GM23338 (cell line): ENCODE measurements at regions not wholly inside any gene's neighbourhood (a gene's known extent, or its start where the extent isn't known, plus 50 kb on each side); places are given as distances from the start of the nearest gene placed in this dataset.

ENCODE experiments used
- ATAC-seq: fragments of 200-7000 bp; cut with Tn5 transposase; 3 replicates; pipeline ENCODE4 v1.9.1; 2020
- DNase-seq: peaks from one replicate; pipeline ENCODE4 v3.0.0-alpha.2; 2015; ENCODE audit warnings: low spot score
- H2AFZ ChIP-seq: fragments of 200-600 bp; sonication (generic); 2 replicates; pipeline ENCODE4 v1.8.0; 2016; ENCODE audit warnings: antibody characterized with exemption, mild to moderate bottlenecking, moderate library complexity
- H3F3A ChIP-seq: fragments of 200-600 bp; sonication (generic); replicated peaks from 2 replicates; pipeline ENCODE4 v1.8.0; 2017; ENCODE audit warnings: antibody characterized with exemption, mixed run types, low read depth
- H3K27ac ChIP-seq: fragments of 200-600 bp; sonication (generic); 2 replicates; pipeline ENCODE4 v1.6.1; 2016; ENCODE audit warnings: low read depth
- H3K27me3 ChIP-seq: fragments of 200-600 bp; sonication (generic); 2 replicates; pipeline ENCODE4 v1.8.0; 2016; ENCODE audit warnings: mild to moderate bottlenecking, mixed run types, moderate library complexity; ENCODE audit not compliant: insufficient read depth
- H3K36me3 ChIP-seq: fragments of 200-600 bp; sonication (generic); 2 replicates; pipeline ENCODE4 v1.8.0; 2016; ENCODE audit warnings: mild to moderate bottlenecking; ENCODE audit not compliant: insufficient read depth
- H3K4me1 ChIP-seq: fragments of 200-600 bp; sonication (generic); 2 replicates; pipeline ENCODE4 v1.8.0; 2016; ENCODE audit warnings: mild to moderate bottlenecking, moderate library complexity; ENCODE audit not compliant: insufficient read depth
- H3K4me2 ChIP-seq: fragments of 200-600 bp; sonication (generic); 2 replicates; pipeline ENCODE4 v1.7.1; 2017; ENCODE audit warnings: mixed run types
- H3K4me3 ChIP-seq: fragments of 200-600 bp; sonication (generic); 2 replicates; pipeline ENCODE4 v1.6.1; 2016; ENCODE audit warnings: mixed run types
- H3K79me2 ChIP-seq: fragments of 200-600 bp; sonication (generic); replicated peaks from 2 replicates; pipeline ENCODE4 v1.8.0; 2017; ENCODE audit warnings: mild to moderate bottlenecking; ENCODE audit not compliant: insufficient read depth
- H3K9me2 ChIP-seq: fragments of 200-600 bp; sonication (generic); 2 replicates; pipeline ENCODE4 v1.8.0; 2017; ENCODE audit not compliant: insufficient read depth
- H4K20me1 ChIP-seq: fragments of 200-600 bp; sonication (generic); replicated peaks from 2 replicates; pipeline ENCODE4 v1.8.0; 2017; ENCODE audit warnings: mild to moderate bottlenecking; ENCODE audit not compliant: insufficient read depth
- H3K27ac Mint-ChIP-seq: 2 replicates; pipeline ENCODE4 v1.8.0; 2020; ENCODE audit warnings: inconsistent platforms, mild to moderate bottlenecking, moderate library complexity, mixed read lengths
- H3K27me3 Mint-ChIP-seq: 3 replicates; pipeline ENCODE4 v1.8.0; 2022; ENCODE audit warnings: low read depth, mild to moderate bottlenecking, moderate library complexity, mixed read lengths, inconsistent platforms; ENCODE audit not compliant: insufficient read depth, poor library complexity
- H3K36me3 Mint-ChIP-seq: 3 replicates; pipeline ENCODE4 v1.8.0; 2021; ENCODE audit warnings: low read depth, mild to moderate bottlenecking, inconsistent platforms, moderate library complexity, mixed read lengths
- H3K4me1 Mint-ChIP-seq: 3 replicates; pipeline ENCODE4 v1.8.0; 2020; ENCODE audit warnings: mild to moderate bottlenecking, inconsistent platforms, mixed read lengths
- H3K4me3 Mint-ChIP-seq: 3 replicates; pipeline ENCODE4 v1.8.0; 2021; ENCODE audit warnings: moderate library complexity, mild to moderate bottlenecking, inconsistent platforms, mixed read lengths
- H3K9me3 Mint-ChIP-seq: 3 replicates; pipeline ENCODE4 v1.8.0; 2020; ENCODE audit warnings: moderate library complexity, mild to moderate bottlenecking, inconsistent platforms, mixed read lengths
- CREB1 ChIP-seq: fragments of 250-450 bp; sonication (Bioruptor Pico); IDR thresholded peaks from 2 replicates; pipeline ENCODE4 v1.5.0; 2020; ENCODE audit warnings: low read depth, mild to moderate bottlenecking, moderate library complexity
- CTCF ChIP-seq, 2 experiments: fragments of 200-600 bp in 1 of 2; sonication (generic) in 1 of 2; conservative IDR thresholded peaks; 2 replicates each; pipeline versions ENCODE4 v1.5.1 to v1.6.1; 2016 to 2017; ENCODE audit warnings: antibody characterized with exemption in 2 of 2, low read depth in 2 of 2, mild to moderate bottlenecking in 2 of 2, moderate library complexity in 1 of 2
- ETS1 ChIP-seq: IDR thresholded peaks from 2 replicates; pipeline ENCODE4 v1.6.1; 2016; ENCODE audit warnings: antibody characterized with exemption
- EZH2phosphoT487 ChIP-seq: fragments of 200-600 bp; sonication (generic); IDR thresholded peaks from one replicate; pipeline ENCODE4 v1.8.1; 2018; ENCODE audit warnings: antibody characterized with exemption; ENCODE audit not compliant: unreplicated experiment
- JUNB ChIP-seq: IDR thresholded peaks from one replicate; pipeline ENCODE4 v1.6.1; 2016; ENCODE audit warnings: antibody characterized with exemption; ENCODE audit not compliant: unreplicated experiment
- NANOG ChIP-seq: IDR thresholded peaks from 2 replicates; pipeline ENCODE4 v1.6.1; 2016; ENCODE audit warnings: antibody characterized with exemption, borderline replicate concordance
- POLR2AphosphoS5 ChIP-seq: IDR thresholded peaks from 2 replicates; pipeline ENCODE4 v1.6.1; 2016; ENCODE audit warnings: antibody characterized with exemption, low read depth
- STAT1 ChIP-seq: IDR thresholded peaks from one replicate; pipeline ENCODE4 v1.6.1; 2016; ENCODE audit warnings: antibody characterized with exemption; ENCODE audit not compliant: unreplicated experiment
- ZNF114 ChIP-seq: fragments of 250-450 bp; sonication (Bioruptor Pico); IDR thresholded peaks from 2 replicates; pipeline ENCODE4 v1.5.0; 2020; ENCODE audit warnings: mild to moderate bottlenecking, moderate library complexity
- ZNF331 ChIP-seq: fragments of 250-450 bp; sonication (Bioruptor Pico); IDR thresholded peaks from 2 replicates; pipeline ENCODE4 v1.5.0; 2020; ENCODE audit warnings: low read depth, mild to moderate bottlenecking, moderate library complexity

- no peaks in the 10 kb centered on the region for H3K36me3 ChIP-seq
- no peaks in the 10 kb centered on the region for H3K79me2 ChIP-seq
- DNase-seq (no peak), ATAC-seq (no peak; the same call in 2 of the 3 replicates)
- no peak overlapping the region for H3K27ac ChIP-seq
- H3K4me2 ChIP-seq, result peak overlapping the region; percentile 67
- no peak overlapping the region for H3K27ac Mint-ChIP-seq
- H4K20me1 ChIP-seq, result no peaks in the 10 kb centered on the region
- no peak overlapping the region for H3K4me3 Mint-ChIP-seq
- peaks cover 18% of the 10 kb centered on the region for H3K27me3 Mint-ChIP-seq
- no peak for TF ChIP-seq CREB1 (CRISPR knock-in tag)
- TF ChIP-seq POLR2AphosphoS5, result 0 out of 2 replicates have a peak, but pooled peaks have one; percentile 34
- peak; percentile 76 for TF ChIP-seq NANOG
- no peak overlapping the region for H3K4me3 ChIP-seq
- no peaks in the 10 kb centered on the region for H3K9me3 Mint-ChIP-seq
- no peak overlapping the region for H2AFZ ChIP-seq
- H3K27me3 ChIP-seq, result peaks cover 40% of the 10 kb centered on the region
- H3K36me3 Mint-ChIP-seq, result no peaks in the 10 kb centered on the region
- H3K4me1 ChIP-seq, result peaks cover 25% of the 10 kb centered on the region
- peaks cover 7% of the 10 kb centered on the region; the same call in 1 of the 2 replicates for H3K9me2 ChIP-seq
- peaks cover 4% of the 10 kb centered on the region; the same call in 1 of the 2 replicates for H3F3A ChIP-seq
- peaks cover 41% of the 10 kb centered on the region for H3K4me1 Mint-ChIP-seq
Measured at GRCh38 chr5:124905256-124906130, 159.1 kb upstream of the ZNF608 start.

- Histone ChIP-seq H3K27me3 (peaks cover 40% of the 10 kb centered on the region), H3F3A (peaks cover 4% of the 10 kb centered on the region; the same call in 1 of the 2 replicates), H4K20me1 (no peaks in the 10 kb centered on the region), H3K4me2 (peak overlapping the region; percentile 67), H3K4me3 (0 out of 2 replicates have a peak overlapping the region, but pooled peaks have one; percentile 16), H2AFZ (no peak overlapping the region), H3K27ac (no peak overlapping the region), H3K4me1 (peaks cover 25% of the 10 kb centered on the region), H3K79me2 (no peaks in the 10 kb centered on the region), H3K9me2 (peaks cover 9% of the 10 kb centered on the region; the same call in 1 of the 2 replicates), H3K36me3 (no peaks in the 10 kb centered on the region)
- peaks cover 41% of the 10 kb centered on the region for H3K4me1 Mint-ChIP-seq
- ATAC-seq (peak; percentile 85), DNase-seq (peak; percentile 59)
- no peak overlapping the region for H3K4me3 Mint-ChIP-seq
- TF ChIP-seq ETS1 (no peak), POLR2AphosphoS5 (no peak), ZNF331 (no peak), STAT1 (no peak), JUNB (no peak), CREB1 (CRISPR knock-in tag) (no peak), NANOG (no peak), CTCF (conservative IDR thresholded peaks at IDR 0.05; ENCODE audit: low read depth in 2 of 2) (no peak), EZH2phosphoT487 (no peak), ZNF114 (CRISPR knock-in tag) (no peak)
- H3K27ac Mint-ChIP-seq, result no peak overlapping the region
- H3K27me3 Mint-ChIP-seq, result peaks cover 18% of the 10 kb centered on the region
- H3K36me3 Mint-ChIP-seq, result no peaks in the 10 kb centered on the region
- H3K9me3 Mint-ChIP-seq, result no peaks in the 10 kb centered on the region
Measured at GRCh38 chr5:124906339-124907097, 160.1 kb upstream of the ZNF608 start.
